ENCODE measurements at regions not wholly inside any gene's neighbourhood (a gene's known extent, or its start where the extent isn't known, plus 50 kb on each side); places are given as distances from the start of the nearest gene placed in this dataset.
A peak's percentile ranks its signal among the peaks of the same experiment; 100 is the strongest.
"Not testable (repeated sequence)": the region's sequence is repeated elsewhere in the genome, so short reads cannot be mapped to it uniquely, and the experiment has no call there.

- no peak for FAIRE-seq
Measured at GRCh38 chrX:109782994-109783700, 50.1 kb upstream of the ACSL4 start.

- FAIRE-seq, result no peak
Measured at GRCh38 chrX:109783701-109784079, 50.6 kb upstream of the ACSL4 start.

GRCh38 chrX:109785053-109785452 is 52.0 kb upstream of the ACSL4 start:
- FAIRE-seq, result no peak

GRCh38 chrX:109790511-109790910 is 57.5 kb upstream of the ACSL4 start:
- FAIRE-seq, result not testable (repeated sequence)

GRCh38 chrX:109793191-109793590 is 60.1 kb upstream of the ACSL4 start:
- FAIRE-seq, result no peak

GRCh38 chrX:109795682-109796081 is 62.6 kb upstream of the ACSL4 start:
- FAIRE-seq, result no peak

- FAIRE-seq, result no peak
Measured at GRCh38 chrX:109797311-109797975, 64.4 kb upstream of the ACSL4 start.

- FAIRE-seq, result no peak
Measured at GRCh38 chrX:109812236-109812635, 79.2 kb upstream of the ACSL4 start.

- peak; percentile 38 for FAIRE-seq
Measured at GRCh38 chrX:109813236-109813635, 80.2 kb upstream of the ACSL4 start.

GRCh38 chrX:109818976-109819375 is 85.9 kb upstream of the ACSL4 start:
- FAIRE-seq, result no peak

- FAIRE-seq, result no peak
Measured at GRCh38 chrX:109822861-109823260, 89.8 kb upstream of the ACSL4 start.

- FAIRE-seq, result no peak
Measured at GRCh38 chrX:109826954-109827708, 94.1 kb upstream of the ACSL4 start.

- no peak for FAIRE-seq
Measured at GRCh38 chrX:109827772-109828171, 94.7 kb upstream of the ACSL4 start.

- FAIRE-seq, result no peak
Measured at GRCh38 chrX:109830157-109830703, 97.2 kb upstream of the ACSL4 start.

GRCh38 chrX:109830704-109831206 is 97.7 kb upstream of the ACSL4 start:
- no peak for FAIRE-seq

GRCh38 chrX:109831326-109831985 is 98.4 kb upstream of the ACSL4 start:
- no peak for FAIRE-seq

GRCh38 chrX:109839694-109840567 is 106.9 kb upstream of the ACSL4 start:
- FAIRE-seq, result no peak

- FAIRE-seq, result no peak
Measured at GRCh38 chrX:109840585-109840984, 107.5 kb upstream of the ACSL4 start.

- no peak for FAIRE-seq
Measured at GRCh38 chrX:109841257-109841656, 108.2 kb upstream of the ACSL4 start.

GRCh38 chrX:109841869-109842579 is 109.0 kb upstream of the ACSL4 start:
- no peak for FAIRE-seq

GRCh38 chrX:109842611-109843010 is 109.6 kb upstream of the ACSL4 start:
- no peak for FAIRE-seq
